Mucosa of rectum (tissue), 2 donors: ENCODE measurements at regions not wholly inside any gene's neighbourhood (a gene's known extent, or its start where the extent isn't known, plus 50 kb on each side); places are given as distances from the start of the nearest gene placed in this dataset.

Experiments used
- H3K27ac ChIP-seq, 2 donors: one replicate each; pipeline ENCODE4 v1.7.0; 2013; ENCODE audit warnings: inconsistent platforms in 2 of 2, low read depth in 2 of 2, low read length in 2 of 2
- H3K27me3 ChIP-seq, 2 donors: one replicate each; pipeline ENCODE4 v1.7.0; 2013; ENCODE audit warnings: low read length in 2 of 2; ENCODE audit not compliant: control insufficient read depth in 2 of 2, insufficient read depth in 2 of 2
- H3K36me3 ChIP-seq, 2 donors: one replicate each; pipeline ENCODE4 v1.7.0; 2013; ENCODE audit warnings: low read length in 2 of 2; ENCODE audit not compliant: control insufficient read depth in 2 of 2, insufficient read depth in 2 of 2
- H3K4me1 ChIP-seq, 2 donors: one replicate each; pipeline ENCODE4 v1.7.0; 2013; ENCODE audit warnings: low read length in 2 of 2, mild to moderate bottlenecking in 1 of 2; ENCODE audit not compliant: control insufficient read depth in 2 of 2, insufficient read depth in 2 of 2
- H3K4me3 ChIP-seq, 2 donors: one replicate each; pipeline ENCODE4 v1.7.0; 2013; ENCODE audit warnings: low read length in 2 of 2
- H3K9ac ChIP-seq, 2 donors: one replicate each; pipeline ENCODE4 v1.7.0; 2013; ENCODE audit warnings: low read length in 2 of 2, low read depth in 1 of 2, mild to moderate bottlenecking in 1 of 2
- H3K9me3 ChIP-seq, 2 donors: one replicate each; pipeline ENCODE4 v1.7.0; 2013; ENCODE audit warnings: low read length in 2 of 2; ENCODE audit not compliant: control insufficient read depth in 2 of 2
- donor health status: healthy.
- donor health status: Normal muscosa, but diverticular disease.

DNA sequence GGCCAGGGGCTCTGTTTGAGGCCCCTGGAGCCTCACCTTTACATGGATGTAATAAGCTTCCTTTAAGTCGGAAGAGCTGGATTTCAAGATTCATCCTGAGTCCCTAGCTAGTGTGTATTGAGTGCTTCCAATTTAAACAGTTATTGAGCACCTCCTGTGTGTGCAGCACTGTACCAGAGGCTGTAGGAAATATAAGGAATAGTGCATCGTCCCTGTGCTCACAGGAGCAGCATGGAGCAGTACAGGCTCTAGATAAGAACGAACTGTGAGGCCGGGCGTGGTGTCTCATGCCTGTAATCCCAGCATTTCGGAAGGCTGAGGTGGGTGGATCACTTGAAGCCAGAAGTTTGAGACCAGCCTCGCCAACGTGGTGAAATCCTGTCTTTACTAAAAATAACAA is 65.8 kb upstream of the METAP2 start:
- Histone ChIP-seq H3K27me3 (no peaks in the 10 kb centered on the region), H3K9ac (no peak overlapping the region), H3K9me3 (no peaks in the 10 kb centered on the region), H3K36me3 (no peaks in the 10 kb centered on the region), H3K4me3 (no peak overlapping the region), H3K4me1 (no peaks in the 10 kb centered on the region), H3K27ac (no peak overlapping the region)

DNA sequence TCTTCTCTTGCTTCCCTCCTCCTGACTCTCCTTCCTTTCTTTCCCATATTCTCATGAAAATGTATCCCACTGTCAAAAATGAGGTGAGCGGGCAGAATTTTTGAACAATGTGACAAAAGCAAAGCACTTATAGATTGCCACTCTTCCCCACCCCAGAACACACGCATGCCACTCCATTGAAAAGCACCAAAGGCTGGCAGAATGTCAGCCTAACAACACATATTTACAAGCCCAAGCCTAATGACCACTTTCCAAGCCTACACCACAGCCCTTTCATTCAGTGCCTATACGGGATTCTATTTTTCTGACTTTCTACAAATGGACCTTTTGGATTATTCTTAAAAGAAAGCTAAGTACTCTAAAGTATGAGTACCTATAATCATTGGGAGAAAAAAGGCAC is 62.9 kb upstream of the METAP2 start:
- H3K27me3 ChIP-seq, result no peaks in the 10 kb centered on the region
- H3K9me3 ChIP-seq, result no peaks in the 10 kb centered on the region
- H3K9ac ChIP-seq, result no peak overlapping the region
- H3K4me3 ChIP-seq, result no peak overlapping the region
- H3K4me1 ChIP-seq, result no peaks in the 10 kb centered on the region
- no peak overlapping the region for H3K27ac ChIP-seq
- no peaks in the 10 kb centered on the region for H3K36me3 ChIP-seq

DNA sequence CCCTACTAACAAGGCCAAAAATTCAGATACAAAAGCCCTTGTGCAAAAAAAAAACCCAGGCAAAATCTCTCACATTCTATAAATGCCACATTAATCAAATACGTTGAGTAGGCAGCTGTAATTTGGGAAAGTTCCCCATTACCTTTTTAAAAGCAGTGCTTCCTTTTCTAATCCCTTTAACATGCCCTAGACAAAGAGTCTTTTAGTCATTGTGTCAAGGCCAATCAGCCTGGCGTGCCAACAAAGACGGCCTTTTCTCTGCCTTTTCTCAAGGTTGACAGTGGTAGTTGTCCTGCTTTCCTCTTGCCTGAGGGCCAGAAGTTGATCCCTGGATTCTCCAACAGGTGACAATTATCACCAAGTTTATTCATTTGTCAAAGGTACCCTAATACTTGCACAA is 62.5 kb upstream of the METAP2 start:
- no peaks in the 10 kb centered on the region for H3K36me3 ChIP-seq

DNA sequence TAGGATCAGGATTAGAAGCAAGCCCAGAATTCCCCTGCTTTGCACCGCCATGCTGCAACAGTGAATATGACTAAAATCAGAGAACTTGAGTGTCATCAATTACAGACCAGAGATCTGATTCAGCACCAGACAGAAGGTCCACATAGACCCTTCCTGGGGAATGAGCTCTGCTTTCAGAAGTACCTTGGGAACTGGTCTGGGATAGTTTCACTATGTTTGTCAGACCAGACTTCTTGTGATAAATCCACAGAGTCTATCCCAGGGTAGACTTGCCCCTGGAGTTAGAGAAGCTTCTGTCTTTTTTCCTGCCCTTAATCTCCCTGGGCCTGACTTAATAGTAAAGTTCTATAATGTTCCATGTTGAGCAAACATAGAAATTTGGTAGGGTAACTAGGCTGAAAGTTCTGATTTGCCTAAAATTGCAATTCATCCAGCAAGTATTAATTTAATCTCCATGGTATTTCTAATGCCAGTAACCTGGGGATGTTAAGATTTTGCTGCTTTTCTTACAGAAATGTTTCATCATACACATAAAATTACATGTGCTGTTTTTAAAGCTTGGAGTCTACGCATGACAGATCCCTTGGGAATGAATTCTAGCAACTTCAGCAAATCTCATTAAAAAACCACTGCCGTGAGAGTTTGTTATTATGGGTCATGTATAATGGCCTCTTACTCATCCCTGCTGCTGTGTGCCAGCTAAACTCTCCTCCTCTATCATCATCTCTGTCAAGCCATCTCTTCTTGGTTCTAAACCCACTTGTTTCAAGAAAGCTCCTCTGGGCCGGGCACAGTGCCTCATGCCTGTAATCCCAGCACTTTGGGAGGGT is 61.3 kb upstream of the METAP2 start:
- H3K27me3 ChIP-seq, result no peaks in the 10 kb centered on the region
- no peak overlapping the region for H3K4me3 ChIP-seq
- no peaks in the 10 kb centered on the region for H3K4me1 ChIP-seq
- no peaks in the 10 kb centered on the region for H3K36me3 ChIP-seq
- no peak overlapping the region for H3K9ac ChIP-seq
- no peaks in the 10 kb centered on the region for H3K9me3 ChIP-seq
- H3K27ac ChIP-seq, result no peak overlapping the region

More for the DNA sequence above, 62.5 kb upstream of the METAP2 start:
- Histone ChIP-seq H3K27me3 (no peaks in the 10 kb centered on the region), H3K27ac (no peak overlapping the region), H3K4me1 (no peaks in the 10 kb centered on the region), H3K4me3 (no peak overlapping the region), H3K9me3 (no peaks in the 10 kb centered on the region), H3K9ac (no peak overlapping the region)

DNA sequence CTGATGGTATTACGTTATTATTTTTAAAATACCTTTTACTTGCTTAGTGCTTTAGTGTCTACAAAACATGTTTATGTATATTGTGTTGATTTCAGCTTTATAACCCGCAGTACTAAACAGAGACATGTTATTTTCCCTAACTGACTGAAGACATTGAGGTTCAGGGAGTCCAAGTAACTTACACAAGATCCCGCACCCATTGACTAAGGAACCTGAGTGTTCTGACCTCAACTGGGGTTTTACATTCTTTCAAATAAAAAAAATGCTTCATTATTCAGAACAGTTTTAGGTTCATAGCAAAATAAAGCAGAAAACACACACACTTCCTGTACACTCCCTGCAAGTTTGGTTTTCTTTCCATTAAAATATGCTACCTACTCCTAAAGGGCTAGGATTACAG is 60.4 kb upstream of the METAP2 start:
- no peaks in the 10 kb centered on the region for H3K27me3 ChIP-seq
- H3K9me3 ChIP-seq, result no peaks in the 10 kb centered on the region
- no peaks in the 10 kb centered on the region for H3K36me3 ChIP-seq
- H3K4me3 ChIP-seq, result no peak overlapping the region
- H3K9ac ChIP-seq, result no peak overlapping the region
- no peak overlapping the region for H3K27ac ChIP-seq
- no peaks in the 10 kb centered on the region for H3K4me1 ChIP-seq

DNA sequence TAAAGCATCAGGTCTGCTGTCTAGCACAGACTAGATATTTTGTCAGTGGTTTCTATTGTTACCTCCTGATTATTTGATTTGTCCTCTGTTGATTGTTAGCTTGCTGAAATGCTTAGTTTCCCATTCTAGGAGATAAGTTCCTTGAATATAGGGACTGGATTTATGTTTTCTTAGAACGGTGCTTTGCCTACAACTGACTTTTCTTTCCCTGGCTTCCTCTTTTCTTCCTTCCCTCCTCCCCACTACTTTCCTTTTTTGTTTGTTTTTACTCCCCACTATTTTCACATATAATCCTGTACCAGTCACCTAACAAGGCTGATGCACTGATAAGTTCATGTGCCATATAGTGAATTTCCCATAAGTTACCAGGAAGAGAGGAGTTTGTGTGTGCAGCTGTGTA is 58.5 kb upstream of the METAP2 start:
- H3K36me3 ChIP-seq, result no peaks in the 10 kb centered on the region
- no peak overlapping the region for H3K27ac ChIP-seq
- H3K4me3 ChIP-seq, result no peak overlapping the region
- H3K4me1 ChIP-seq, result no peaks in the 10 kb centered on the region
- H3K27me3 ChIP-seq, result no peaks in the 10 kb centered on the region
- H3K9me3 ChIP-seq, result no peaks in the 10 kb centered on the region
- no peak overlapping the region for H3K9ac ChIP-seq

DNA sequence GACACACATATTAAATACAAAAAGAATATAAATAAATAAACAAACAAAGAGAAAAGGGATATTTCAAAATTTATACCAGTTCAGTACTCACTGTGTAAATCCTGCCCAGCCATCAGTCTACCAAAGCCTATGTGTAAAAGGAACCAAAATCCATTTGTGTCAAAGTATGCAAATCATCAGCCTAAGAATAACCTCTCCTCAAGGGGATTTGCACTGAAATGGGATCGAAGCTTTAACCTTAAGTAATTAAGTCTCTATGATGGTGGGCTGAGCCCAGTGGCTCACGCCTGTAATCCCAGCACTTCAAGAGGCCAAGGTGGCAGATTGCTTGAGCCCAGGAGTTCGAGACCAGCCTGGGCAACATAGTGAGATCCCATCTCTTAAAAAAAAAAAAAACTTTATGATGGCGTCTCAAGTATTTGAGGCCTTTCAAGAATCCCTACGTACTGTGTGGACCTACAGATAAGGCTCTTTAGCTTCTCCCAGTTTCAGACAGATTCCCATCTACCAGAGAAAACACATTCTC is 57.8 kb upstream of the METAP2 start:
- Histone ChIP-seq H3K27ac (no peak overlapping the region), H3K36me3 (no peaks in the 10 kb centered on the region), H3K27me3 (no peaks in the 10 kb centered on the region), H3K4me3 (no peak overlapping the region), H3K9ac (no peak overlapping the region), H3K4me1 (no peaks in the 10 kb centered on the region), H3K9me3 (no peaks in the 10 kb centered on the region)

DNA sequence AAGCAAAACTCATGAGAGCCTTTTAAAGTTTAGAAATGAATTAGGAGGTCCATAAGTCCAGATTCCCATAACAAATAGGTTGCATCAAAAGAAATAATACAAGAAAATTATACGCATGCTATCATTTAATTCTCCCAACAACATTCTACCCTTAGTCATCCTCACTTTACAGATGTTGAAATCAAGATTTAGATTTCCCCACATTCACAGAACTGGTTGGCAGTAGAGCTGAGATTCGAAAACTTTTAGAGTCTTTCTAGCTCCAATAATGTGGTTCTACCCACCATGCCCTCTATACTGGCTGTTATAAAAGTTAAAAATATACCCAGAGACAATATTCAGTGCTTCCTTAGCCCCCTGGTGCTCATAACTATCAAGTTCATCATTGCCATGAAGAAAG is 56.6 kb upstream of the METAP2 start:
- H3K4me3 ChIP-seq, result no peak overlapping the region
- H3K27me3 ChIP-seq, result no peaks in the 10 kb centered on the region
- no peak overlapping the region for H3K27ac ChIP-seq
- no peak overlapping the region for H3K9ac ChIP-seq
- H3K36me3 ChIP-seq, result no peaks in the 10 kb centered on the region
- H3K4me1 ChIP-seq, result no peaks in the 10 kb centered on the region
- H3K9me3 ChIP-seq, result no peaks in the 10 kb centered on the region

DNA sequence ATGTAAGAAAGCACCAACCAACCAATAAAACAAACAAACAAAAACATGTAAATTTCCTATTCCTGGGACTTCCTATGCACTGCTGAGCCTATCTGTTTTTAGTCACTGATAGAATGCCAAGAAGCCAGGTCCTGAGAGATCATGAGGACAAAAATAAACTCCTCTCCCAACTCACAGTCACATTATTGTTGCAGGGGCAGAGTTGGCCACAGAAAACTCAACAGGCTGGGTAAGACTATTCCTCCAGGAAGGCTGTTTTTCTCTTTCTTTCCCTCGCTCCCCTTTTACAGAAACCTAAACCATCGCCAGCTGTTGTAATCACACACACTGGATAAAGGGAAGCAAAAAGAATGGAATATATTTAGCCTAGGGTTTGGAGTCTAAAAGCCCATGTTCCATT is 55.8 kb upstream of the METAP2 start:
- H3K27ac ChIP-seq, result no peak overlapping the region

More for the DNA sequence above, 55.8 kb upstream of the METAP2 start:
- H3K27me3 ChIP-seq, result no peaks in the 10 kb centered on the region
- H3K4me3 ChIP-seq, result no peak overlapping the region
- H3K36me3 ChIP-seq, result no peaks in the 10 kb centered on the region
- H3K9ac ChIP-seq, result no peak overlapping the region
- no peaks in the 10 kb centered on the region for H3K9me3 ChIP-seq
- H3K4me1 ChIP-seq, result no peaks in the 10 kb centered on the region
